ENCODE measurements at regions not wholly inside any gene's neighbourhood (a gene's known extent, or its start where the extent isn't known, plus 50 kb on each side); places are given as distances from the start of the nearest gene placed in this dataset.

GRCh38 chrX:39903937-39904336 lies 193.8 kb downstream of the BCOR start:
- no peak overlapping the region for H3K4me3 ChIP-seq (replicated peaks in 1 of 2; ENCODE audit: low read depth in 1 of 2, low read length in 2 of 2)
- DNase-seq (ENCODE audit: low read depth, low spot score) = no peak

More at GRCh38 chrX:39903937-39904336, 193.8 kb downstream of the BCOR start:
- Histone ChIP-seq H3K9me2 (ENCODE audit: insufficient read depth) (no peaks in the 10 kb centered on the region), H3K4me1 (ENCODE audit: control insufficient read depth in 1 of 2, insufficient read depth in 2 of 2, low read length in 2 of 2) (peaks cover 11 to 31% of the 10 kb centered on the region in 2 experiments), H4K20me1 (ENCODE audit: insufficient read depth) (no peaks in the 10 kb centered on the region), H3K9me3 (ENCODE audit: control insufficient read depth in 1 of 2, insufficient read depth in 1 of 2, low read depth in 1 of 2, low read length in 2 of 2) (no peaks in the 10 kb centered on the region), H3K9ac (ENCODE audit: low read length) (no peak overlapping the region), H3K27me3 (ENCODE audit: insufficient read depth, low read length) (no peaks in the 10 kb centered on the region), H3K27ac (ENCODE audit: low read depth, low read length) (no peak overlapping the region), H3K36me3 (ENCODE audit: control insufficient read depth in 1 of 2, insufficient read depth in 2 of 2, low read length in 2 of 2) (no peaks in the 10 kb centered on the region), H2AFZ (ENCODE audit: low read depth, low read length, poor library complexity, severe bottlenecking) (no peak overlapping the region), H3K79me2 (ENCODE audit: insufficient read depth, low read length) (no peaks in the 10 kb centered on the region), H3K4me2 (ENCODE audit: low read length) (no peak overlapping the region)
- RAD21 ChIA-PET (ENCODE audit: low non-redundant PET in 1 of 2, low total read pairs in 2 of 2, uncharacterized antibody in 2 of 2, unreplicated experiment in 2 of 2) = no interaction called here
- intact Hi-C loops (cut with micrococcal nuclease) = no loop called here
- TF ChIP-seq REST (IDR thresholded peaks at IDR 0.05; ENCODE audit: low read depth) (no peak), POLR2A (IDR thresholded peaks at IDR 0.05; ENCODE audit: borderline replicate concordance, extremely low read depth, insufficient read depth, insufficient read length) (no peak), TCF7L2 (IDR thresholded peaks at IDR 0.05; ENCODE audit: borderline replicate concordance, extremely low read depth, insufficient read depth, insufficient read length) (no peak), EGR1 (IDR thresholded peaks at IDR 0.05; ENCODE audit: low read depth) (no peak), SP1 (IDR thresholded peaks at IDR 0.05; ENCODE audit: low read depth) (no peak)
- BruUV-seq (replicated peaks) = no TSS peak
- POLR2A ChIA-PET = no interaction called here
- CTCF ChIA-PET = no interaction called here
- no peak for ATAC-seq

All from HCT116 (cell line).